ENCODE measurements at regions not wholly inside any gene's neighbourhood (a gene's known extent, or its start where the extent isn't known, plus 50 kb on each side); places are given as distances from the start of the nearest gene placed in this dataset.

DNA sequence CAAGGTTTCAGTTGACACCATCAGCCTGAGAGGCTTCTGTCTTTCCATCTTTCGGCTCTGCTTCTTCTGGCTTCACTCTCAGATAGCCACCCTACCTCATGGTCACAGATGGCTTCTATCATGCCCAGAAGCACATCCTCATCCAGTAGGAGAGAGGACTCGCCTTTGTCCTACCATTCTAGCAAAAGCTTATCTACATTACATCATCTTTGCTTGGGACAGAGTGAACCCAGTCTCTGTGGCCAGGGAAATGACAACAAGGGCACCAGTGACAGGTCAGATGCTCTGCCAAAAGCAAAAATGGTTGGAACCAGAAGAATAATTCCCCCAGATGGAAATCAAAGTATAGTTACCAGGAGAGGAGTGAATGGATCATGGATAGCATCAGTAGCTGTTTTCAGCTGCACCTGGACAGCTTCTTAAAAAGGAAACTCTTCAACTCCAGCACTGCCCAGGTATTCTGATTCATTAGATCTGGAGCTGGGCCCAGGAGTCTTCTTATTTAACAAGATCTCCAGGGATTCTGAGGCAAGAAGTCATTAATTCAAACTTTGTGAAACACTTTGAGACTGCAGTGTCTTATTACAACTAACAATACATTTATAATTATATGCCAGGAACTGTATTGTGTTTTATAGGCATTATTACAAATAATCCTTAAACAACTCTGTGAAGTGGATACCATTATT lies 257.7 kb upstream of the UBE2E3 start:
- Histone ChIP-seq H3K27ac (no peak overlapping the region), H3K36me3 (no peaks in the 10 kb centered on the region), H3K27me3 (ENCODE audit: insufficient read depth, low read depth, severe bottlenecking) (no peaks in the 10 kb centered on the region), H3K9me3 (ENCODE audit: severe bottlenecking) (no peaks in the 10 kb centered on the region), H3K4me3 (ENCODE audit: low read depth, low read length) (no peak overlapping the region)
- no peak for DNase-seq
- no peak for TF ChIP-seq CTCF (IDR thresholded peaks at IDR 0.05; ENCODE audit: low read depth, low read length)

- no peaks in the 10 kb centered on the region for H3K36me3 ChIP-seq
- no peak for DNase-seq
- no peak overlapping the region for H3K27ac ChIP-seq
- no peaks in the 10 kb centered on the region for H3K27me3 ChIP-seq (ENCODE audit: insufficient read depth, low read depth, severe bottlenecking)
- TF ChIP-seq CTCF (IDR thresholded peaks at IDR 0.05; ENCODE audit: low read depth, low read length), result no peak
- H3K9me3 ChIP-seq (ENCODE audit: severe bottlenecking), result no peaks in the 10 kb centered on the region
- no peak overlapping the region for H3K4me3 ChIP-seq (ENCODE audit: low read depth, low read length)
Measured at GRCh38 chr2:180720829-180721228, 259.6 kb upstream of the UBE2E3 start.

- no peak for TF ChIP-seq CTCF (IDR thresholded peaks at IDR 0.05; ENCODE audit: low read depth, low read length)
- DNase-seq, result peak; percentile 15
- no peak overlapping the region for H3K4me3 ChIP-seq (ENCODE audit: low read depth, low read length)
- H3K27me3 ChIP-seq (ENCODE audit: insufficient read depth, low read depth, severe bottlenecking), result no peaks in the 10 kb centered on the region
- no peak overlapping the region for H3K27ac ChIP-seq
- no peaks in the 10 kb centered on the region for H3K36me3 ChIP-seq
- H3K9me3 ChIP-seq (ENCODE audit: severe bottlenecking), result no peaks in the 10 kb centered on the region
Measured at GRCh38 chr2:180717588-180717987, 262.8 kb upstream of the UBE2E3 start.

DNA sequence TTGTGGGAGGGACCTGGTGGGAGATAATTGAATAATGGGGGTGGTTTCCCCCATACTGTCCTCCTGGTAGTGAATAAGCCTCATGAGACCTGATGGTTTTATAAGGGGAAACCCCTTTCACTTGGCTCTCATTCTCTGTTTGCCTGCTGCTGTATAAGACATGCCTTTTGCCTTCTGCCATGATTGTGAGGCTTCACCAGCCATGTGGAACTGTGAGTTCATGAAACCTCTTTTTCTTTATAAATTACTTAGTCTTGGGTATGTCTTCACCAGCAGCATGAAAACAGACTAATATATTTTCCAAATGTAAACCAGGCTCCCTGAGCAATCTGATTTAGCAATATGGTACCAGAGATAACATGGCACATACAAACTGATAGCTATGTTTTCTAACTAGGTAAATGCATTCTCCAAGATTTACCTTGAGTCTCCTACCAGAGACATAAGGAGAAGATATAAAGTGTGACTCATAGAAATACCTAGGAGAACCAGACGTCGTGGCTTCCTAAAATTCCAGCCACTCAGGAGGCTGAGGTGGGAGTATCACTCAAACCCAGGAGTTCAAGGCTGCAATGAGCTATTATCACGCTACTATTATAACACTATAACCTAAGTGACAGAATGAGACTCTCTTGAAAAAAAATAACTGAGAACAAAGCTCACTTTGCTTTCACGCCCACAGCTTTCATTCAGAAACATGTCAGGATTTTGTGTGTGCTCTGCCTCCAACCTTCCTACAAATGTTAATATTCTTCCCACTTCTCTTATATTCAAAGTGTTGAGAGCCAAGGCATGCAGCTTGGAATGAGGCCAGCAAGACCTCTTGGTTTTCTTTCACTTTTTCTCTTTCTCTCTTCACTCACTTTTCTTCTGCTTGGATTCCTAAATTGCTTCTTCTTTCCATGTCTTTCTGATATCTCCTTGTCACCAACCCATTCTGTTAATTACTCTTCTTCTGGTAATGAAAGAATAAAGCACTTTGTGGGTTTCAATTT lies 263.9 kb upstream of the UBE2E3 start:
- DNase-seq, result no peak
- H3K27ac ChIP-seq, result no peak overlapping the region
- TF ChIP-seq CTCF (IDR thresholded peaks at IDR 0.05; ENCODE audit: low read depth, low read length), result no peak
- no peaks in the 10 kb centered on the region for H3K9me3 ChIP-seq (ENCODE audit: severe bottlenecking)
- H3K27me3 ChIP-seq (ENCODE audit: insufficient read depth, low read depth, severe bottlenecking), result no peaks in the 10 kb centered on the region
- H3K36me3 ChIP-seq, result no peaks in the 10 kb centered on the region
- no peak overlapping the region for H3K4me3 ChIP-seq (ENCODE audit: low read depth, low read length)

- no peaks in the 10 kb centered on the region for H3K9me3 ChIP-seq (ENCODE audit: severe bottlenecking)
- TF ChIP-seq CTCF (IDR thresholded peaks at IDR 0.05; ENCODE audit: low read depth, low read length), result no peak
- no peaks in the 10 kb centered on the region for H3K27me3 ChIP-seq (ENCODE audit: insufficient read depth, low read depth, severe bottlenecking)
- no peak overlapping the region for H3K27ac ChIP-seq
- H3K4me3 ChIP-seq (ENCODE audit: low read depth, low read length), result no peak overlapping the region
- no peaks in the 10 kb centered on the region for H3K36me3 ChIP-seq
- no peak for DNase-seq
Measured at GRCh38 chr2:180715044-180715443, 265.4 kb upstream of the UBE2E3 start.

All from WERI-Rb-1 (cell line).